Liver (tissue), 7 donors: ENCODE measurements at regions not wholly inside any gene's neighbourhood (a gene's known extent, or its start where the extent isn't known, plus 50 kb on each side); places are given as distances from the start of the nearest gene placed in this dataset.

ENCODE experiments used
- DNase-seq: peaks from one replicate; pipeline ENCODE4 v3.0.0-alpha.2; 2017; ENCODE audit warnings: low spot score
- H3K27ac ChIP-seq, 2 donors: one replicate each; pipeline ENCODE4 v1.7.0; 2013; ENCODE audit warnings: inconsistent platforms in 2 of 2, low read length in 2 of 2, control low read depth in 1 of 2, low read depth in 1 of 2, mild to moderate bottlenecking in 1 of 2
- H3K27me3 ChIP-seq, 4 donors: one replicate each; pipeline versions ENCODE4 v1.6.1 to v1.7.0; 2013; ENCODE audit warnings: low read length in 3 of 4, inconsistent platforms in 1 of 4, mild to moderate bottlenecking in 1 of 4, moderate library complexity in 1 of 4; ENCODE audit not compliant: control insufficient read depth in 4 of 4, insufficient read depth in 4 of 4
- H3K36me3 ChIP-seq, 4 donors: one replicate each; pipeline versions ENCODE4 v1.6.1 to v1.7.0; 2013; ENCODE audit warnings: low read length in 3 of 4, mild to moderate bottlenecking in 3 of 4, low read depth in 1 of 4, moderate library complexity in 1 of 4; ENCODE audit not compliant: control insufficient read depth in 4 of 4, insufficient read depth in 3 of 4
- H3K4me1 ChIP-seq, 4 donors: one replicate each; pipeline versions ENCODE4 v1.6.1 to v1.7.0; 2013; ENCODE audit warnings: low read length in 3 of 4, mild to moderate bottlenecking in 3 of 4, moderate library complexity in 1 of 4; ENCODE audit not compliant: control insufficient read depth in 4 of 4, insufficient read depth in 4 of 4
- H3K4me3 ChIP-seq, 3 donors: one replicate each; pipeline versions ENCODE4 v1.6.1 to v1.7.0; 2013; ENCODE audit warnings: low read length in 3 of 3, control low read depth in 1 of 3, low read depth in 1 of 3, mild to moderate bottlenecking in 1 of 3
- H3K9ac ChIP-seq, 2 donors: one replicate each; pipeline ENCODE4 v1.7.0; 2013; ENCODE audit warnings: low read length in 2 of 2, mild to moderate bottlenecking in 2 of 2, moderate library complexity in 2 of 2, control low read depth in 1 of 2, low read depth in 1 of 2
- H3K9me3 ChIP-seq, 4 donors: one replicate each; pipeline versions ENCODE4 v1.6.1 to v1.7.0; 2013; ENCODE audit warnings: low read length in 3 of 4; ENCODE audit not compliant: control insufficient read depth in 4 of 4
- EGR1 ChIP-seq, 2 donors: IDR thresholded peaks; 2 replicates each; pipeline ENCODE4 v1.6.1; 2016 to 2018; ENCODE audit warnings: antibody characterized with exemption in 2 of 2, low read depth in 2 of 2
- FOXA1 ChIP-seq: IDR thresholded peaks from 2 replicates; pipeline ENCODE4 v1.6.1; 2016; ENCODE audit warnings: antibody characterized with exemption
- GABPA ChIP-seq, 2 donors: IDR thresholded peaks in 1 of 2; conservative IDR thresholded peaks in 1 of 2; 2 replicates each; pipeline ENCODE4 v1.6.1; 2016; ENCODE audit warnings: antibody characterized with exemption in 2 of 2, mild to moderate bottlenecking in 1 of 2, moderate library complexity in 1 of 2
- HNF4A ChIP-seq, 2 donors: conservative IDR thresholded peaks; 2 replicates each; pipeline ENCODE4 v1.6.1; 2016; ENCODE audit warnings: antibody characterized with exemption in 2 of 2, mild to moderate bottlenecking in 2 of 2
- JUND ChIP-seq, 2 donors: IDR thresholded peaks; 2 replicates each; pipeline ENCODE4 v1.6.1; 2016; ENCODE audit warnings: antibody characterized with exemption in 2 of 2
- NR2F2 ChIP-seq: IDR thresholded peaks from 2 replicates; pipeline ENCODE4 v1.6.1; 2016; ENCODE audit warnings: antibody characterized with exemption
- RAD21 ChIP-seq, 2 donors: IDR thresholded peaks; 2 replicates each; pipeline ENCODE4 v1.6.1; 2016; ENCODE audit warnings: antibody characterized with exemption in 2 of 2, mild to moderate bottlenecking in 2 of 2
- RXRA ChIP-seq, 2 donors: IDR thresholded peaks; 2 replicates each; pipeline ENCODE4 v1.6.1; 2017 to 2018; ENCODE audit warnings: antibody characterized with exemption in 2 of 2, mild to moderate bottlenecking in 1 of 2
- SP1 ChIP-seq: IDR thresholded peaks from 2 replicates; pipeline ENCODE4 v1.6.1; 2018; ENCODE audit warnings: antibody characterized with exemption, mild to moderate bottlenecking
- YY1 ChIP-seq: IDR thresholded peaks from 2 replicates; pipeline ENCODE4 v1.6.1; 2016; ENCODE audit warnings: antibody characterized with exemption, mild to moderate bottlenecking
- WGBS: extraction: QIAGEN DNeasy Blood & Tissue Kit; methylation state at CpG from one replicate; pipeline ENCODE4 v1.1.7; 2013; 5-methylcytosine and 5-hydroxymethylcytosine counted together
- TF ChIP-seq, protein P1 (sequence below): IDR thresholded peaks from 2 replicates; pipeline ENCODE4 v1.6.1; 2016; ENCODE audit warnings: antibody characterized with exemption, mild to moderate bottlenecking
- TF ChIP-seq, protein P2 (sequence below): IDR thresholded peaks from 2 replicates; pipeline ENCODE4 v1.6.1; 2016; ENCODE audit warnings: antibody characterized with exemption
- TF ChIP-seq, protein P3 (sequence below): IDR thresholded peaks from 2 replicates; pipeline ENCODE4 v1.6.1; 2016; ENCODE audit warnings: antibody characterized with exemption
- donor health status: healthy.
- donor health status: healthy.
- donor health status: healthy.
- donor health status: healthy.

DNA sequence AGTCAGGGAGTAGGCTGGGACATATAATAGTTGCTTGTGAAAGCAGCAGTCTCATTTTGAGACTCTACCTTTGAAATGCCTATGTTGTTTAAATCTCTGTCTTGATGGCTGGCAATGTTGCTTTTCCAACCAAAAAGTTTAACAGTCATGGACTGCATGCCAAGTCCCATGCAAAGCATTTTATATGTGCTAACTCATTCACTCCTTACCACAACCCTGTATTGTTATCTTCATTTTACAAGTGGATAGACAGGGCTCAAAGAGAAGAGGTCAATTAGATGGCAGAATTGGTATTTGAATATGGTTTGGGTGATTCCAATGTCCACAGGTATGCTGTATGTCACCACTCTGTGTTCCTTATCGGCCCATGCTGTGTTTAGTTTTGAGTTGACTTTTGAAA, 331.4 kb upstream of the USP24 start:
- 75% methylated on average over 1 of the region's 1 CpG for WGBS
- H3K4me1 ChIP-seq: no peaks in the 10 kb centered on the region
- H3K36me3 ChIP-seq: no peaks in the 10 kb centered on the region
- H3K9ac ChIP-seq: no peak overlapping the region
- TF ChIP-seq EGR1 (IDR thresholded peaks at IDR 0.05; ENCODE audit: low read depth in 2 of 2): no peak
- no peak for TF ChIP-seq RAD21 (IDR thresholded peaks at IDR 0.05)
- TF ChIP-seq, protein P1, sequence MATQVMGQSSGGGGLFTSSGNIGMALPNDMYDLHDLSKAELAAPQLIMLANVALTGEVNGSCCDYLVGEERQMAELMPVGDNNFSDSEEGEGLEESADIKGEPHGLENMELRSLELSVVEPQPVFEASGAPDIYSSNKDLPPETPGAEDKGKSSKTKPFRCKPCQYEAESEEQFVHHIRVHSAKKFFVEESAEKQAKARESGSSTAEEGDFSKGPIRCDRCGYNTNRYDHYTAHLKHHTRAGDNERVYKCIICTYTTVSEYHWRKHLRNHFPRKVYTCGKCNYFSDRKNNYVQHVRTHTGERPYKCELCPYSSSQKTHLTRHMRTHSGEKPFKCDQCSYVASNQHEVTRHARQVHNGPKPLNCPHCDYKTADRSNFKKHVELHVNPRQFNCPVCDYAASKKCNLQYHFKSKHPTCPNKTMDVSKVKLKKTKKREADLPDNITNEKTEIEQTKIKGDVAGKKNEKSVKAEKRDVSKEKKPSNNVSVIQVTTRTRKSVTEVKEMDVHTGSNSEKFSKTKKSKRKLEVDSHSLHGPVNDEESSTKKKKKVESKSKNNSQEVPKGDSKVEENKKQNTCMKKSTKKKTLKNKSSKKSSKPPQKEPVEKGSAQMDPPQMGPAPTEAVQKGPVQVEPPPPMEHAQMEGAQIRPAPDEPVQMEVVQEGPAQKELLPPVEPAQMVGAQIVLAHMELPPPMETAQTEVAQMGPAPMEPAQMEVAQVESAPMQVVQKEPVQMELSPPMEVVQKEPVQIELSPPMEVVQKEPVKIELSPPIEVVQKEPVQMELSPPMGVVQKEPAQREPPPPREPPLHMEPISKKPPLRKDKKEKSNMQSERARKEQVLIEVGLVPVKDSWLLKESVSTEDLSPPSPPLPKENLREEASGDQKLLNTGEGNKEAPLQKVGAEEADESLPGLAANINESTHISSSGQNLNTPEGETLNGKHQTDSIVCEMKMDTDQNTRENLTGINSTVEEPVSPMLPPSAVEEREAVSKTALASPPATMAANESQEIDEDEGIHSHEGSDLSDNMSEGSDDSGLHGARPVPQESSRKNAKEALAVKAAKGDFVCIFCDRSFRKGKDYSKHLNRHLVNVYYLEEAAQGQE: no peak
- TF ChIP-seq SP1: no peak
- TF ChIP-seq JUND (IDR thresholded peaks at IDR 0.05): no peak
- TF ChIP-seq, protein P2, sequence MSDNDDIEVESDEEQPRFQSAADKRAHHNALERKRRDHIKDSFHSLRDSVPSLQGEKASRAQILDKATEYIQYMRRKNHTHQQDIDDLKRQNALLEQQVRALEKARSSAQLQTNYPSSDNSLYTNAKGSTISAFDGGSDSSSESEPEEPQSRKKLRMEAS: no peak
- TF ChIP-seq HNF4A (conservative IDR thresholded peaks at IDR 0.05): no peak
- TF ChIP-seq FOXA1: no peak
- no peak for TF ChIP-seq GABPA (IDR thresholded peaks at IDR 0.05 in 1 of 2, conservative IDR thresholded peaks at IDR 0.05 in 1 of 2)
- no peak for TF ChIP-seq YY1
- no peak for TF ChIP-seq NR2F2
- H3K9me3 ChIP-seq: no peaks in the 10 kb centered on the region
- no peaks in the 10 kb centered on the region for H3K27me3 ChIP-seq
- no peak overlapping the region for H3K4me3 ChIP-seq
- H3K27ac ChIP-seq: no peak overlapping the region
- no peak for DNase-seq

DNA sequence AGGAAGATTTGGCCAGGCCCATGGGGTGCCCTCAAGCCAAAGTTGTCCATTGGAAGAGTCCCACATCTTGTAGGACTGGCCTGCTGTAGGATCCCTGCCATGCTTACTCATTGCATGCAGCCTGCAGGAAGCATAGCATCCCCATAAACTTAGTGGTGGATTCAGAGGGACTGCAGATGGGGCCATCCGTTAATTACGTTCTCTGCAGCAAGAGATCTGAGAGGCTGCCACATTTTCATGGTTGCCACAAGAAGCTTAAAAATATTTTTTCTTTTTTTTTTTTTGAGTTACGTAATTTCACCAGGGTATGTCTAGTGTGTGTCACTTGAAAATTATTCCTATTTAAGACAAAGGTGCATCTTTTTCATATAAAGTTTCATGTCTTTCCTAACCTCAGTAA, 329.7 kb upstream of the USP24 start:
- no peaks in the 10 kb centered on the region for H3K4me1 ChIP-seq

More for the DNA sequence above, 329.7 kb upstream of the USP24 start:
- no peak for DNase-seq
- Histone ChIP-seq H3K36me3 (no peaks in the 10 kb centered on the region), H3K9ac (no peak overlapping the region), H3K4me3 (no peak overlapping the region), H3K27me3 (no peaks in the 10 kb centered on the region), H3K27ac (no peak overlapping the region), H3K9me3 (no peaks in the 10 kb centered on the region)
- WGBS: 91% methylated on average over 3 of the region's 3 CpGs
- TF ChIP-seq HNF4A (conservative IDR thresholded peaks at IDR 0.05) (no peak), YY1 (no peak), RAD21 (IDR thresholded peaks at IDR 0.05) (no peak), JUND (IDR thresholded peaks at IDR 0.05) (no peak), RXRA (IDR thresholded peaks at IDR 0.05) (no peak)
- TF ChIP-seq, protein P2: no peak
- TF ChIP-seq, protein P3, sequence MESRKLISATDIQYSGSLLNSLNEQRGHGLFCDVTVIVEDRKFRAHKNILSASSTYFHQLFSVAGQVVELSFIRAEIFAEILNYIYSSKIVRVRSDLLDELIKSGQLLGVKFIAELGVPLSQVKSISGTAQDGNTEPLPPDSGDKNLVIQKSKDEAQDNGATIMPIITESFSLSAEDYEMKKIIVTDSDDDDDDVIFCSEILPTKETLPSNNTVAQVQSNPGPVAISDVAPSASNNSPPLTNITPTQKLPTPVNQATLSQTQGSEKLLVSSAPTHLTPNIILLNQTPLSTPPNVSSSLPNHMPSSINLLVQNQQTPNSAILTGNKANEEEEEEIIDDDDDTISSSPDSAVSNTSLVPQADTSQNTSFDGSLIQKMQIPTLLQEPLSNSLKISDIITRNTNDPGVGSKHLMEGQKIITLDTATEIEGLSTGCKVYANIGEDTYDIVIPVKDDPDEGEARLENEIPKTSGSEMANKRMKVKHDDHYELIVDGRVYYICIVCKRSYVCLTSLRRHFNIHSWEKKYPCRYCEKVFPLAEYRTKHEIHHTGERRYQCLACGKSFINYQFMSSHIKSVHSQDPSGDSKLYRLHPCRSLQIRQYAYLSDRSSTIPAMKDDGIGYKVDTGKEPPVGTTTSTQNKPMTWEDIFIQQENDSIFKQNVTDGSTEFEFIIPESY: no peak
